ENCODE measurements at regions not wholly inside any gene's neighbourhood (a gene's known extent, or its start where the extent isn't known, plus 50 kb on each side); places are given as distances from the start of the nearest gene placed in this dataset.

GRCh38 chr12:90593596-90594295, 361.2 kb downstream of the CCER1 start:
- H3K23ac ChIP-seq (ENCODE audit: low read length), result no peak overlapping the region
- H3K18ac ChIP-seq (ENCODE audit: low read length), result no peak overlapping the region
- no peaks in the 10 kb centered on the region for H3K4me1 ChIP-seq (ENCODE audit: control insufficient read depth, low read depth, low read length)
- H3K4me3 ChIP-seq (ENCODE audit: low read length), result no peak overlapping the region
- H4K8ac ChIP-seq (ENCODE audit: low read depth, low read length), result no peak overlapping the region
- no peak overlapping the region for H3K56ac ChIP-seq (ENCODE audit: low read length)
- no peaks in the 10 kb centered on the region for H3K27me3 ChIP-seq (ENCODE audit: insufficient read depth, low read length, poor library complexity)
- no peak overlapping the region for H4K5ac ChIP-seq (ENCODE audit: low read length)
- no peak overlapping the region for H2BK5ac ChIP-seq (ENCODE audit: low read length)
- H3K27ac ChIP-seq (ENCODE audit: low read depth, low read length), result no peak overlapping the region
- H3K4ac ChIP-seq (ENCODE audit: low read depth, low read length), result no peak overlapping the region
- H3K9ac ChIP-seq (ENCODE audit: low read length), result no peak overlapping the region
- no peak overlapping the region for H2AK5ac ChIP-seq (ENCODE audit: low read length)
- H2BK15ac ChIP-seq (replicated peaks; ENCODE audit: low read depth), result no peak overlapping the region
- H2BK120ac ChIP-seq (ENCODE audit: low read depth, low read length), result no peak overlapping the region
- WGBS (ENCODE audit: extremely low coverage, insufficient coverage, low lambda C conversion rate), result no CpG with 5 or more reads among the region's 2 CpGs
- DNase-seq, result no peak
- no peaks in the 10 kb centered on the region for H3K36me3 ChIP-seq (ENCODE audit: control insufficient read depth, insufficient read depth, low read length)
- H3K79me2 ChIP-seq (ENCODE audit: control insufficient read depth, insufficient read depth, low read length), result no peaks in the 10 kb centered on the region
- no peaks in the 10 kb centered on the region for H3K79me1 ChIP-seq (ENCODE audit: low read length)
- no peak overlapping the region for H3K4me2 ChIP-seq (ENCODE audit: low read length)

- Histone ChIP-seq H3K56ac (ENCODE audit: low read length) (no peak overlapping the region), H3K4me2 (ENCODE audit: low read length) (no peak overlapping the region), H2AK5ac (ENCODE audit: low read length) (no peak overlapping the region), H3K27me3 (ENCODE audit: insufficient read depth, low read length, poor library complexity) (no peaks in the 10 kb centered on the region), H3K36me3 (ENCODE audit: control insufficient read depth, insufficient read depth, low read length) (no peaks in the 10 kb centered on the region), H3K23ac (ENCODE audit: low read length) (no peak overlapping the region), H4K5ac (ENCODE audit: low read length) (no peak overlapping the region), H3K79me2 (ENCODE audit: control insufficient read depth, insufficient read depth, low read length) (no peaks in the 10 kb centered on the region), H3K79me1 (ENCODE audit: low read length) (no peaks in the 10 kb centered on the region), H3K4me3 (ENCODE audit: low read length) (no peak overlapping the region), H3K27ac (ENCODE audit: low read depth, low read length) (no peak overlapping the region), H3K4me1 (ENCODE audit: control insufficient read depth, low read depth, low read length) (no peaks in the 10 kb centered on the region), H2BK5ac (ENCODE audit: low read length) (no peak overlapping the region), H2BK120ac (ENCODE audit: low read depth, low read length) (no peak overlapping the region), H4K8ac (ENCODE audit: low read depth, low read length) (no peak overlapping the region), H3K18ac (ENCODE audit: low read length) (no peak overlapping the region), H3K9ac (ENCODE audit: low read length) (no peak overlapping the region), H3K4ac (ENCODE audit: low read depth, low read length) (no peak overlapping the region), H2BK15ac (replicated peaks; ENCODE audit: low read depth) (no peak overlapping the region)
- no peak for DNase-seq
- WGBS (ENCODE audit: extremely low coverage, insufficient coverage, low lambda C conversion rate), result no CpG with 5 or more reads among the region's 1 CpG
Observed at GRCh38 chr12:90589956-90590355, 365.0 kb downstream of the CCER1 start.

GRCh38 chr12:90585640-90586304, 369.2 kb downstream of the CCER1 start:
- Histone ChIP-seq H4K5ac (ENCODE audit: low read length) (no peak overlapping the region), H4K8ac (ENCODE audit: low read depth, low read length) (no peak overlapping the region), H3K4me3 (ENCODE audit: low read length) (no peak overlapping the region), H3K4me2 (ENCODE audit: low read length) (no peak overlapping the region), H2BK15ac (replicated peaks; ENCODE audit: low read depth) (no peak overlapping the region), H2BK5ac (ENCODE audit: low read length) (no peak overlapping the region), H3K27me3 (ENCODE audit: insufficient read depth, low read length, poor library complexity) (no peaks in the 10 kb centered on the region), H3K79me2 (ENCODE audit: control insufficient read depth, insufficient read depth, low read length) (no peaks in the 10 kb centered on the region), H3K23ac (ENCODE audit: low read length) (no peak overlapping the region), H3K4ac (ENCODE audit: low read depth, low read length) (no peak overlapping the region), H3K9ac (ENCODE audit: low read length) (no peak overlapping the region), H3K4me1 (ENCODE audit: control insufficient read depth, low read depth, low read length) (no peaks in the 10 kb centered on the region), H3K79me1 (ENCODE audit: low read length) (no peaks in the 10 kb centered on the region), H2AK5ac (ENCODE audit: low read length) (no peak overlapping the region), H2BK120ac (ENCODE audit: low read depth, low read length) (no peak overlapping the region), H3K36me3 (ENCODE audit: control insufficient read depth, insufficient read depth, low read length) (no peaks in the 10 kb centered on the region), H3K27ac (ENCODE audit: low read depth, low read length) (no peak overlapping the region), H3K18ac (ENCODE audit: low read length) (no peak overlapping the region), H3K56ac (ENCODE audit: low read length) (no peak overlapping the region)
- DNase-seq, result no peak
- WGBS (ENCODE audit: extremely low coverage, insufficient coverage, low lambda C conversion rate), result no CpG with 5 or more reads among the region's 3 CpGs

- no peaks in the 10 kb centered on the region for H3K36me3 ChIP-seq (ENCODE audit: control insufficient read depth, insufficient read depth, low read length)
- H3K18ac ChIP-seq (ENCODE audit: low read length), result no peak overlapping the region
- H3K9ac ChIP-seq (ENCODE audit: low read length), result no peak overlapping the region
- no peak for DNase-seq
- H3K27ac ChIP-seq (ENCODE audit: low read depth, low read length), result no peak overlapping the region
- H3K4me1 ChIP-seq (ENCODE audit: control insufficient read depth, low read depth, low read length), result no peaks in the 10 kb centered on the region
- H3K4ac ChIP-seq (ENCODE audit: low read depth, low read length), result no peak overlapping the region
- H3K4me3 ChIP-seq (ENCODE audit: low read length), result no peak overlapping the region
- H3K79me1 ChIP-seq (ENCODE audit: low read length), result no peaks in the 10 kb centered on the region
- H2BK120ac ChIP-seq (ENCODE audit: low read depth, low read length), result no peak overlapping the region
- H4K8ac ChIP-seq (ENCODE audit: low read depth, low read length), result no peak overlapping the region
- no peaks in the 10 kb centered on the region for H3K27me3 ChIP-seq (ENCODE audit: insufficient read depth, low read length, poor library complexity)
- H2BK5ac ChIP-seq (ENCODE audit: low read length), result no peak overlapping the region
- no peak overlapping the region for H3K23ac ChIP-seq (ENCODE audit: low read length)
- no peak overlapping the region for H3K4me2 ChIP-seq (ENCODE audit: low read length)
- H2AK5ac ChIP-seq (ENCODE audit: low read length), result no peak overlapping the region
- H3K79me2 ChIP-seq (ENCODE audit: control insufficient read depth, insufficient read depth, low read length), result no peaks in the 10 kb centered on the region
- no peak overlapping the region for H4K5ac ChIP-seq (ENCODE audit: low read length)
- no peak overlapping the region for H2BK15ac ChIP-seq (replicated peaks; ENCODE audit: low read depth)
- no peak overlapping the region for H3K56ac ChIP-seq (ENCODE audit: low read length)
Observed at GRCh38 chr12:90576707-90577106, 378.3 kb downstream of the CCER1 start.

GRCh38 chr12:90575995-90576394, 379.0 kb downstream of the CCER1 start:
- H3K36me3 ChIP-seq (ENCODE audit: control insufficient read depth, insufficient read depth, low read length), result no peaks in the 10 kb centered on the region
- H3K56ac ChIP-seq (ENCODE audit: low read length), result no peak overlapping the region
- no peak overlapping the region for H2BK120ac ChIP-seq (ENCODE audit: low read depth, low read length)
- WGBS (ENCODE audit: extremely low coverage, insufficient coverage, low lambda C conversion rate), result no CpG with 5 or more reads among the region's 2 CpGs
- H3K4me2 ChIP-seq (ENCODE audit: low read length), result no peak overlapping the region
- no peak overlapping the region for H3K4me3 ChIP-seq (ENCODE audit: low read length)
- no peak overlapping the region for H2BK5ac ChIP-seq (ENCODE audit: low read length)
- no peak overlapping the region for H3K18ac ChIP-seq (ENCODE audit: low read length)
- H4K5ac ChIP-seq (ENCODE audit: low read length), result no peak overlapping the region
- no peaks in the 10 kb centered on the region for H3K79me1 ChIP-seq (ENCODE audit: low read length)
- H2BK15ac ChIP-seq (replicated peaks; ENCODE audit: low read depth), result no peak overlapping the region
- H4K8ac ChIP-seq (ENCODE audit: low read depth, low read length), result no peak overlapping the region
- no peaks in the 10 kb centered on the region for H3K4me1 ChIP-seq (ENCODE audit: control insufficient read depth, low read depth, low read length)
- H3K9ac ChIP-seq (ENCODE audit: low read length), result no peak overlapping the region
- H3K27ac ChIP-seq (ENCODE audit: low read depth, low read length), result no peak overlapping the region
- no peak overlapping the region for H2AK5ac ChIP-seq (ENCODE audit: low read length)
- no peak for DNase-seq
- H3K27me3 ChIP-seq (ENCODE audit: insufficient read depth, low read length, poor library complexity), result no peaks in the 10 kb centered on the region
- H3K79me2 ChIP-seq (ENCODE audit: control insufficient read depth, insufficient read depth, low read length), result no peaks in the 10 kb centered on the region
- no peak overlapping the region for H3K4ac ChIP-seq (ENCODE audit: low read depth, low read length)
- no peak overlapping the region for H3K23ac ChIP-seq (ENCODE audit: low read length)

- Histone ChIP-seq H3K79me1 (ENCODE audit: low read length) (no peaks in the 10 kb centered on the region), H3K4me3 (ENCODE audit: low read length) (no peak overlapping the region), H3K23ac (ENCODE audit: low read length) (no peak overlapping the region)
Observed at GRCh38 chr12:90574676-90575075, 380.3 kb downstream of the CCER1 start.

More at GRCh38 chr12:90574676-90575075, 380.3 kb downstream of the CCER1 start:
- H2AK5ac ChIP-seq (ENCODE audit: low read length), result no peak overlapping the region
- no peak overlapping the region for H4K5ac ChIP-seq (ENCODE audit: low read length)
- no peaks in the 10 kb centered on the region for H3K27me3 ChIP-seq (ENCODE audit: insufficient read depth, low read length, poor library complexity)
- no peak overlapping the region for H2BK120ac ChIP-seq (ENCODE audit: low read depth, low read length)
- no peaks in the 10 kb centered on the region for H3K79me2 ChIP-seq (ENCODE audit: control insufficient read depth, insufficient read depth, low read length)
- no peak overlapping the region for H3K4ac ChIP-seq (ENCODE audit: low read depth, low read length)
- H3K9ac ChIP-seq (ENCODE audit: low read length), result no peak overlapping the region
- no peak overlapping the region for H4K8ac ChIP-seq (ENCODE audit: low read depth, low read length)
- no CpG with 5 or more reads among the region's 2 CpGs for WGBS (ENCODE audit: extremely low coverage, insufficient coverage, low lambda C conversion rate)
- H3K18ac ChIP-seq (ENCODE audit: low read length), result no peak overlapping the region
- no peak for DNase-seq
- no peaks in the 10 kb centered on the region for H3K36me3 ChIP-seq (ENCODE audit: control insufficient read depth, insufficient read depth, low read length)
- H2BK15ac ChIP-seq (replicated peaks; ENCODE audit: low read depth), result no peak overlapping the region
- H3K4me1 ChIP-seq (ENCODE audit: control insufficient read depth, low read depth, low read length), result no peaks in the 10 kb centered on the region
- no peak overlapping the region for H3K4me2 ChIP-seq (ENCODE audit: low read length)
- no peak overlapping the region for H2BK5ac ChIP-seq (ENCODE audit: low read length)
- no peak overlapping the region for H3K56ac ChIP-seq (ENCODE audit: low read length)
- no peak overlapping the region for H3K27ac ChIP-seq (ENCODE audit: low read depth, low read length)

Data from mesendoderm (in vitro differentiated cells).